Smooth muscle cell (in vitro differentiated cells): ENCODE measurements at regions not wholly inside any gene's neighbourhood (a gene's known extent, or its start where the extent isn't known, plus 50 kb on each side); places are given as distances from the start of the nearest gene placed in this dataset.

Experiments used
- DNase-seq: peaks from one replicate; lab custom pipeline; 2025; ENCODE audit not compliant: unreplicated experiment; lab: John Stamatoyannopoulos, UW
- H2AFZ ChIP-seq: fragments of 200-600 bp; sonication (generic); 2 replicates; pipeline ENCODE4 v1.6.0; 2016; ENCODE audit warnings: antibody characterized with exemption, low read depth, mild to moderate bottlenecking
- H3F3A ChIP-seq: fragments of 200-600 bp; sonication (generic); 2 replicates; pipeline ENCODE4 v1.6.0; 2017; ENCODE audit warnings: antibody characterized with exemption, low read depth
- H3K27ac ChIP-seq: fragments of 200-600 bp; sonication (generic); 2 replicates; pipeline ENCODE4 v1.5.1; 2016; ENCODE audit warnings: low read depth, mild to moderate bottlenecking
- H3K27me3 ChIP-seq: fragments of 200-600 bp; sonication (generic); 2 replicates; pipeline ENCODE4 v1.6.1; 2016; ENCODE audit warnings: low read depth, mild to moderate bottlenecking
- H3K36me3 ChIP-seq: fragments of 200-600 bp; sonication (generic); 2 replicates; pipeline ENCODE4 v1.5.1; 2016; ENCODE audit warnings: low read depth
- H3K4me1 ChIP-seq: fragments of 200-600 bp; sonication (generic); 2 replicates; pipeline ENCODE4 v1.5.1; 2016; ENCODE audit warnings: low read depth
- H3K4me2 ChIP-seq: fragments of 200-600 bp; sonication (generic); 2 replicates; pipeline ENCODE4 v1.6.0; 2016; ENCODE audit warnings: mild to moderate bottlenecking
- H3K4me3 ChIP-seq: fragments of 200-600 bp; sonication (generic); 2 replicates; pipeline ENCODE4 v1.5.1; 2016; ENCODE audit warnings: mild to moderate bottlenecking
- H3K79me2 ChIP-seq: fragments of 200-600 bp; sonication (generic); 2 replicates; pipeline ENCODE4 v1.6.0; 2016; ENCODE audit warnings: low read depth, mild to moderate bottlenecking
- H3K9ac ChIP-seq: fragments of 200-600 bp; sonication (generic); 2 replicates; pipeline ENCODE4 v1.6.0; 2016; ENCODE audit warnings: low read depth
- H3K9me3 ChIP-seq: fragments of 200-600 bp; sonication (generic); replicated peaks from 2 replicates; pipeline ENCODE4 v1.5.1; 2016; ENCODE audit warnings: low read depth
- H4K20me1 ChIP-seq: fragments of 200-600 bp; sonication (generic); 2 replicates; pipeline ENCODE4 v1.6.0; 2016; ENCODE audit warnings: low read depth
- CTCF ChIP-seq: fragments of 200-600 bp; sonication (generic); IDR thresholded peaks from 2 replicates; pipeline ENCODE4 v1.5.1; 2017; ENCODE audit warnings: borderline replicate concordance, mild to moderate bottlenecking, antibody characterized with exemption; ENCODE audit not compliant: insufficient read depth, poor library complexity, severe bottlenecking
- WGBS: methylation state at CpG from one replicate; pipeline ENCODE4 v1.1.7; 2016; ENCODE audit warnings: low lambda C conversion rate; 5-methylcytosine and 5-hydroxymethylcytosine counted together

GRCh38 chr2:181164699-181165098 is 184.3 kb downstream of the UBE2E3 start:
- H3K27me3 ChIP-seq, result no peaks in the 10 kb centered on the region
- no peak for DNase-seq
- H3K4me1 ChIP-seq, result no peaks in the 10 kb centered on the region
- H3F3A ChIP-seq, result no peaks in the 10 kb centered on the region
- no peak overlapping the region for H3K9ac ChIP-seq
- no peaks in the 10 kb centered on the region for H4K20me1 ChIP-seq
- no peak for TF ChIP-seq CTCF
- no peak overlapping the region for H3K4me3 ChIP-seq
- H3K27ac ChIP-seq, result no peak overlapping the region
- no peaks in the 10 kb centered on the region for H3K9me3 ChIP-seq
- H3K4me2 ChIP-seq, result no peak overlapping the region
- no peaks in the 10 kb centered on the region for H3K79me2 ChIP-seq
- no peak overlapping the region for H2AFZ ChIP-seq
- no peaks in the 10 kb centered on the region for H3K36me3 ChIP-seq

GRCh38 chr2:181165199-181165868 is 184.9 kb downstream of the UBE2E3 start:
- no peak for DNase-seq
- H3K4me2 ChIP-seq, result no peak overlapping the region
- H3K27ac ChIP-seq, result no peak overlapping the region
- no peak overlapping the region for H3K4me3 ChIP-seq
- H3K36me3 ChIP-seq, result no peaks in the 10 kb centered on the region
- H2AFZ ChIP-seq, result no peak overlapping the region
- 80% methylated on average over 6 of the region's 6 CpGs for WGBS
- H3K9ac ChIP-seq, result no peak overlapping the region
- H3F3A ChIP-seq, result no peaks in the 10 kb centered on the region
- TF ChIP-seq CTCF, result no peak
- no peaks in the 10 kb centered on the region for H3K9me3 ChIP-seq
- H3K79me2 ChIP-seq, result no peaks in the 10 kb centered on the region
- H4K20me1 ChIP-seq, result no peaks in the 10 kb centered on the region
- no peaks in the 10 kb centered on the region for H3K27me3 ChIP-seq
- no peaks in the 10 kb centered on the region for H3K4me1 ChIP-seq

GRCh38 chr2:181169503-181169902 is 189.1 kb downstream of the UBE2E3 start:
- no peaks in the 10 kb centered on the region for H3K9me3 ChIP-seq
- no peaks in the 10 kb centered on the region for H3F3A ChIP-seq
- no peak overlapping the region for H3K4me3 ChIP-seq
- H3K36me3 ChIP-seq, result no peaks in the 10 kb centered on the region
- H3K9ac ChIP-seq, result no peak overlapping the region
- no peak overlapping the region for H3K27ac ChIP-seq
- 68% methylated on average over 1 of the region's 1 CpG for WGBS
- no peaks in the 10 kb centered on the region for H4K20me1 ChIP-seq
- H3K4me1 ChIP-seq, result no peaks in the 10 kb centered on the region
- H3K27me3 ChIP-seq, result no peaks in the 10 kb centered on the region
- no peak for DNase-seq
- H3K79me2 ChIP-seq, result no peaks in the 10 kb centered on the region
- no peak overlapping the region for H2AFZ ChIP-seq
- TF ChIP-seq CTCF, result no peak
- no peak overlapping the region for H3K4me2 ChIP-seq

DNA sequence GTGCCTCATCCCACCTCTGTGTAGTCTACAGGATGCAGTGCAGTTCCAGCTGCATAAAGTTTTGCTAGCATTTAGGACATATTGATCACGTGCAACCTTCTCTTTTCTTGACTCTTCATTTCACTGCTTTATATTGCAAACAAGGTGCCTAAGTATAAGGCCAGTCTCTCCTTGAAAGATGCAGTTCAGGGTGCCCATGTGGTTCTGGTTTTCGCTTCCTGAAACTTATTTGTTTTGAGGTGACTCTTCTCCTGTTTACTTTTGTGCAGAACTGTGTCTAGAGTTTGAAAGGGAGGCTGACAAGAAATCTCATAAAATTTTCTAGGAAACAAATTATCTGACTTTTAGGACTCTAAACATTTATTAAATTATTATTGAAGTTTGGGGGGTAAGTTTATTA is 189.9 kb downstream of the UBE2E3 start:
- Histone ChIP-seq H4K20me1 (no peaks in the 10 kb centered on the region), H3K4me1 (peaks cover 3% of the 10 kb centered on the region), H3K36me3 (no peaks in the 10 kb centered on the region), H3K27ac (no peak overlapping the region), H3K9me3 (no peaks in the 10 kb centered on the region), H2AFZ (no peak overlapping the region), H3K79me2 (no peaks in the 10 kb centered on the region), H3K27me3 (no peaks in the 10 kb centered on the region), H3K4me2 (no peak overlapping the region), H3F3A (no peaks in the 10 kb centered on the region), H3K9ac (no peak overlapping the region), H3K4me3 (no peak overlapping the region)
- no peak for DNase-seq
- TF ChIP-seq CTCF, result no peak
- 96% methylated on average over 2 of the region's 2 CpGs for WGBS
